GM12878 (cell line): ENCODE measurements at regions not wholly inside any gene's neighbourhood (a gene's known extent, or its start where the extent isn't known, plus 50 kb on each side); places are given as distances from the start of the nearest gene placed in this dataset.

ENCODE experiments used
- ATAC-seq: fragments of 200-7000 bp; cut with Tn5 transposase; 3 replicates; pipeline ENCODE4 v1.9.1; 2020; ENCODE audit warnings: mild to moderate bottlenecking, moderate library complexity
- BruUV-seq: library from RNA; stranded (reverse); fragments of 400-500 nt; replicated peaks from 2 replicates; lab custom pipeline; 2021; lab: Mats Ljungman, UMichigan
- CTCF ChIA-PET: fragments of 300-600 bp; sonication (Branson Sonifier 250); formaldehyde crosslinking; extraction: SDS; loops from one replicate; lab custom pipeline; 2021; ENCODE audit warnings: inconsistent platforms; lab: Yijun Ruan, JAX
- POLR2A ChIA-PET: fragments of 350-600 bp; formaldehyde crosslinking; extraction: SDS; loops from one replicate; lab custom pipeline; 2021; ENCODE audit warnings: inconsistent platforms; lab: Charles Lee
- RAD21 ChIA-PET: fragments of 300-600 bp; sonication (Branson Sonifier 250); formaldehyde crosslinking; loops from one replicate; lab custom pipeline; 2023; ENCODE audit warnings: antibody characterized with exemption; ENCODE audit not compliant: unreplicated experiment; lab: Charles Lee
- SMC1A ChIA-PET: fragments of 300-600 bp; sonication (Branson Sonifier 250); formaldehyde crosslinking; loops from one replicate; lab custom pipeline; 2023; ENCODE audit not compliant: unreplicated experiment, uncharacterized antibody; lab: Charles Lee
- DNase-seq: peaks from one replicate; pipeline ENCODE4 v3.0.0-alpha.2; 2011; ENCODE audit warnings: low read depth, low spot score
- FAIRE-seq: peaks from 3 replicates; lab custom pipeline; 2011; peaks lifted over from hg19 to GRCh38; lab: Jason Lieb, UNC
- H2AFZ ChIP-seq: 2 replicates; pipeline ENCODE4 v1.6.0; 2011; ENCODE audit warnings: low read depth, low read length, control low read depth; ENCODE audit not compliant: control insufficient read depth
- H3K27ac ChIP-seq: 2 replicates; pipeline ENCODE4 v1.5.1; 2011; ENCODE audit warnings: control low read depth; ENCODE audit not compliant: control insufficient read depth, insufficient read depth
- H3K27me3 ChIP-seq, 2 experiments: replicated peaks in 1 of 2; 2 replicates each; pipeline versions ENCODE4 v1.6.0 to v1.6.1; 2011; ENCODE audit warnings: low read length in 1 of 2; ENCODE audit not compliant: control insufficient read depth in 2 of 2, insufficient read depth in 2 of 2
- H3K36me3 ChIP-seq, 2 experiments: 2 replicates each; pipeline ENCODE4 v1.5.1; 2011; ENCODE audit warnings: low read length in 1 of 2; ENCODE audit not compliant: control insufficient read depth in 2 of 2, insufficient read depth in 2 of 2
- H3K4me1 ChIP-seq: 2 replicates; pipeline ENCODE4 v1.6.1; 2011; ENCODE audit warnings: mild to moderate bottlenecking, low read length, moderate library complexity, mixed read lengths; ENCODE audit not compliant: control insufficient read depth, insufficient read depth
- H3K4me2 ChIP-seq: 2 replicates; pipeline ENCODE4 v1.6.0; 2011; ENCODE audit warnings: control low read depth; ENCODE audit not compliant: control insufficient read depth, insufficient read depth
- H3K4me3 ChIP-seq: fragments of 200-600 bp; sonication (generic); 2 replicates; pipeline ENCODE4 v1.5.1; 2016
- H3K79me2 ChIP-seq: 2 replicates; pipeline ENCODE4 v1.6.0; 2011; ENCODE audit warnings: low read length; ENCODE audit not compliant: control insufficient read depth, insufficient read depth
- H3K9ac ChIP-seq: 2 replicates; pipeline ENCODE4 v1.8.0; 2011; ENCODE audit warnings: low read length, control low read depth, mixed read lengths; ENCODE audit not compliant: control insufficient read depth, insufficient read depth
- H3K9me3 ChIP-seq: replicated peaks from 3 replicates; pipeline ENCODE4 v1.5.1; 2011; ENCODE audit warnings: mild to moderate bottlenecking, low read length; ENCODE audit not compliant: control insufficient read depth, insufficient read depth
- H4K20me1 ChIP-seq: 2 replicates; pipeline ENCODE4 v1.6.0; 2011; ENCODE audit not compliant: control insufficient read depth, insufficient read depth
- EED ChIP-seq: sonication (generic); IDR thresholded peaks from 2 replicates; pipeline ENCODE4 v1.6.1; 2016; ENCODE audit warnings: antibody characterized with exemption, low read depth
- EP300 ChIP-seq, 2 experiments: fragments of 150-350 bp in 1 of 2; IDR thresholded peaks; 2 replicates each; pipeline ENCODE4 v1.6.1; 2011 to 2012; ENCODE audit warnings: low read depth in 2 of 2, low read length in 2 of 2, borderline replicate concordance in 1 of 2, improper control_type of control experiment in 1 of 2, inconsistent platforms in 1 of 2; ENCODE audit not compliant: control insufficient read depth in 1 of 2
- HDAC2 ChIP-seq: fragments of 200-600 bp; sonication (generic); IDR thresholded peaks from 2 replicates; pipeline ENCODE4 v1.6.1; 2017
- MXI1 ChIP-seq: fragments of 150-350 bp; IDR thresholded peaks from 2 replicates; pipeline ENCODE4 v1.6.1; 2011; ENCODE audit warnings: low read depth, mild to moderate bottlenecking, inconsistent platforms, low read length, improper control_type of control experiment
- NFYB ChIP-seq: IDR thresholded peaks from 2 replicates; pipeline ENCODE4 v1.6.1; 2011; ENCODE audit warnings: low read depth, mild to moderate bottlenecking, low read length, improper control_type of control experiment, moderate library complexity; ENCODE audit not compliant: insufficient read depth
- POLR2AphosphoS5 ChIP-seq: IDR thresholded peaks from 2 replicates; pipeline ENCODE4 v1.6.1; 2011; ENCODE audit warnings: mild to moderate bottlenecking, low read length, inconsistent platforms
- RUNX3 ChIP-seq: IDR thresholded peaks from 2 replicates; pipeline ENCODE4 v1.6.1; 2012; ENCODE audit warnings: low read length, inconsistent platforms
- SMAD5 ChIP-seq: IDR thresholded peaks from 2 replicates; pipeline ENCODE4 v1.6.1; 2016; ENCODE audit warnings: antibody characterized with exemption, low read depth
- TBL1XR1 ChIP-seq: IDR thresholded peaks from 2 replicates; pipeline ENCODE4 v1.6.1; 2012; ENCODE audit warnings: low read depth, low read length, improper control_type of control experiment
- ZBTB33 ChIP-seq: fragments of 450-650 bp; IDR thresholded peaks from 2 replicates; pipeline ENCODE4 v1.6.1; 2017; ENCODE audit warnings: mild to moderate bottlenecking
- WGBS: methylation state at CpG from one replicate; pipeline ENCODE4 v1.1.6; 2016; ENCODE audit warnings: low lambda C conversion rate; ENCODE audit not compliant: insufficient replicate concordance, insufficient coverage; ENCODE audit errors: missing lambda C conversion rate; 5-methylcytosine and 5-hydroxymethylcytosine counted together
- in situ Hi-C: fragments of 300-500 bp; cut with MboI; formaldehyde crosslinking; loops from 9 replicates; pipeline ENCODE4 v1.14.3; 2018; ENCODE audit warnings: mixed read lengths
- intact Hi-C: fragments of 100-400 bp; cut with micrococcal nuclease; formaldehyde crosslinking; loops from one replicate; pipeline ENCODE4 v1.14.2; 2022; ENCODE audit not compliant: unreplicated experiment
- TF ChIP-seq, protein P1 (sequence below): fragments of 450-650 bp; formaldehyde crosslinking; IDR thresholded peaks from 2 replicates; pipeline ENCODE4 v1.4.0; 2022; ENCODE audit warnings: mild to moderate bottlenecking, moderate library complexity

DNA sequence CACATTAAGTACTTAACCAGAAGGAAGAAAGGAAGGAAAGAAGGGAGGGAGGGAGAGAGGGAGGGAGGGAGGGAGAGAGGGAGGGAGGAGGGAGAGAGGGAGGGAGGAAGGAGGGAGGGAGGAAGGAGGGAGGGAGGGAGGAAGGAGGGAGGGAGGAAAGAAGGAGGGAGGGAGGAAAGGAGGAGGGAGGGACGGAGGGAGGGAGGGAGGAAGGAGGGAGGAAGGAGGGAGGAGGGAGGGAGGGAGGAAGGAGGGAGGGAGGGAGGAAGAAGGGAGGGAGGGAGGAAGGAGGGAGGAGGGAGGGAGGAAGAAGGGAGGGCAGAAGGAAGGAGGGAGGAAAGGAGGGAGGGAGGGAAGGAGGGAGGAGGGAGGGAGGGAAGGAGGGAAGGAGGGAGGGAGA lies 363.3 kb downstream of the MBD2 start:
- no peak for FAIRE-seq
- no peak overlapping the region for H3K4me3 ChIP-seq
- H3K4me1 ChIP-seq, result no peaks in the 10 kb centered on the region
- no peak for DNase-seq
- H3K9ac ChIP-seq, result no peak overlapping the region
- no TSS peak for BruUV-seq
- ATAC-seq, result no peak
- CTCF ChIA-PET, result no interaction called here
- no peaks in the 10 kb centered on the region for H3K27me3 ChIP-seq
- in situ Hi-C loops, result no loop called here
- H3K27ac ChIP-seq, result no peak overlapping the region
- SMC1A ChIA-PET, result no interaction called here
- no peaks in the 10 kb centered on the region for H4K20me1 ChIP-seq
- TF ChIP-seq NFYB (no peak), POLR2AphosphoS5 (no peak), EP300 (IDR thresholded peaks at IDR 0.05; ENCODE audit: borderline replicate concordance in 1 of 2, control insufficient read depth in 1 of 2, low read depth in 2 of 2, low read length in 2 of 2) (no peak), ZBTB33 (no peak), SMAD5 (no peak), EED (no peak), TBL1XR1 (no peak), RUNX3 (no peak), HDAC2 (no peak), MXI1 (no peak)
- TF ChIP-seq, protein P1, sequence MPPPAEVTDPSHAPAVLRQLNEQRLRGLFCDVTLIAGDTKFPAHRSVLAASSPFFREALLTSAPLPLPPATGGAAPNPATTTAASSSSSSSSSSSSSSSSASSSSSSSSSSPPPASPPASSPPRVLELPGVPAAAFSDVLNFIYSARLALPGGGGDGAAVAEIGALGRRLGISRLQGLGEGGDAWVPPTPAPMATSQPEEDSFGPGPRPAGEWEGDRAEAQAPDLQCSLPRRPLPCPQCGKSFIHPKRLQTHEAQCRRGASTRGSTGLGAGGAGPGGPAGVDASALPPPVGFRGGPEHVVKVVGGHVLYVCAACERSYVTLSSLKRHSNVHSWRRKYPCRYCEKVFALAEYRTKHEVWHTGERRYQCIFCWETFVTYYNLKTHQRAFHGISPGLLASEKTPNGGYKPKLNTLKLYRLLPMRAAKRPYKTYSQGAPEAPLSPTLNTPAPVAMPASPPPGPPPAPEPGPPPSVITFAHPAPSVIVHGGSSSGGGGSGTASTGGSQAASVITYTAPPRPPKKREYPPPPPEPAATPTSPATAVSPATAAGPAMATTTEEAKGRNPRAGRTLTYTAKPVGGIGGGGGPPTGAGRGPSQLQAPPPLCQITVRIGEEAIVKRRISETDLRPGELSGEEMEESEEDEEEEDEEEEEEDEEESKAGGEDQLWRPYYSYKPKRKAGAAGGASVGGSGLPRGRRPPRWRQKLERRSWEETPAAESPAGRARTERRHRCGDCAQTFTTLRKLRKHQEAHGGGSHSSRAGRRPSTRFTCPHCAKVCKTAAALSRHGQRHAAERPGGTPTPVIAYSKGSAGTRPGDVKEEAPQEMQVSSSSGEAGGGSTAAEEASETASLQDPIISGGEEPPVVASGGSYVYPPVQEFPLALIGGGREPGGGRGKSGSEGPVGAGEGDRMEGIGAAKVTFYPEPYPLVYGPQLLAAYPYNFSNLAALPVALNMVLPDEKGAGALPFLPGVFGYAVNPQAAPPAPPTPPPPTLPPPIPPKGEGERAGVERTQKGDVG (CRISPR knock-in tag), result no peak
- POLR2A ChIA-PET, result no interaction called here
- no peak overlapping the region for H3K4me2 ChIP-seq
- H3K9me3 ChIP-seq, result no peaks in the 10 kb centered on the region
- RAD21 ChIA-PET, result no interaction called here
- no peaks in the 10 kb centered on the region for H3K36me3 ChIP-seq
- H2AFZ ChIP-seq, result no peak overlapping the region
- WGBS, result no CpG with 5 or more reads among the region's 1 CpG
- intact Hi-C loops, result no loop called here
- H3K79me2 ChIP-seq, result no peaks in the 10 kb centered on the region
